ENCODE measurements at regions not wholly inside any gene's neighbourhood (a gene's known extent, or its start where the extent isn't known, plus 50 kb on each side); places are given as distances from the start of the nearest gene placed in this dataset.
A peak's percentile ranks its signal among the peaks of the same experiment; 100 is the strongest.

DNA sequence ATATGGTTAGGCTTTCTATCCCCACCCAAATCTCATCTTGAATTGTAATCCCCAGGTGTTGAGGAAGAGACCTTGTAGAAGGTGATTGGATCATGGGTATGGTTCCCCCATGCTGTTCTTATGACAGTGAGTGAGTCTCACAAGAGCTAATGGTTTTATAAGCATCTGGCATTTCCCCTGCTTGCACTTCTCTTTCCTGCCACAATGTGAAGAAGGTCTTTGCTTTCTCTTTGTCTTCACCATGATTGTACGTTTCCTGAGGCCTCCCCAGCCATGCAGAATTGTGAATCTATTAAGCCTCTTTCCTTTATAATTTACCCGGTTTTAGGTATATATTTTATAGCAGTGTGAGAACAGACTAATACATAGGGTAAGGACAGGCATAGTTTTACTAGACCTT lies 334.5 kb downstream of the TLR4 start:
- no peak for DNase-seq (ENCODE audit: low read depth in 2 of 2)

DNA sequence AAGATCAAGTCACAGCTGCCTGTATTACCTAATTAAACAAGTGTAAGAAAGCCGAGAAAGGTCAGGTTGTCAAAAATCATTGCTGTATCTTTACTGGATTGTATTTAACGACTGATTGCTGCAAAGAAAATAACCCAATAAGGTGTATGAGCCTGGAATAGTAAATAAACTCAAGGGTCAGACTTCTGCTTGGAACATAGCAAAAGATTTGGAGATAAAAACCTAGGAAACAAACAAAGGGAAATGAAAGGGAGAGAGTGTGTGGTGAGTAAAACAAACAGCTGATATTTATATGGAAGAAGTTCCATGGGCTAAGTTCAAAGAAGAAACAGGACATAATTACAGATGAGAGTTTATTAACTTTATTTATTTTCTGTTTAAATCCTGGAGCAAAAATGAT lies 354.0 kb downstream of the TLR4 start:
- no peak for DNase-seq (ENCODE audit: low read depth in 2 of 2)

DNA sequence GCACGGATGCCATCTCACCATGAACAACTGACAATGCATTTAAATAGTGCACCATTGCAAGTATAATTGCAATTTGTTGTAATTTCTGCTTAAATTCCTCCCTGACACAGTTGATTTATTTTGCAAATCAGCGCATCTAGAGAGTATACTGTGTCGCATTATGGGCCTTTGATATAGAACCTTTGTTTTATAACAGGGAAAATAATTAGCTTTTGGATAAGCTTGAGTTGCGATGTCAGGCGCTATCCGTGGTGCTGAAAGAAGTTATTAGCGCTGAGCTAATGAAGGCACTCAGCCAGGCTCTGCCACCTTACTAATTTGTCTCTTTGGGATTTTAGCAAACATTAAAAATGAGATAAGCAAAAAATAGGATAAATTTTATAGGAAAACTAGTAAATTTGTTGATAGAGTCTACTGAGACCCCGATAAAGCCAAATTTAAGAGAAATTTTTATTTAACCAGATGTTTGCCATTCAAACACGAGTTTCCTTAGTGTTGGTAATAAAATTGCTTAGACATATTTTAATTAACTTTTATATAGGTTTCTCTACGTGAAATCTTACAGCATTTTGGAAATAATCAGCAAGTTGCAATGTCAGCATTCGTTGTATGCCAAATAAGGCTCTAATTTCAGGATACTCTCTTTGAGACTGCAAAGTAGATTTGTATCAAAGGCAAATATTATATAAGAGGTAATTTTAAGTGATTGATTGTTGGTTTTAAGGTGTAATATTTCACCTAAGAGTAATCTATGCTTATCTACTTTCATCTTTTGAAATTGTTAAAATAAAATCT lies 355.5 kb downstream of the TLR4 start:
- DNase-seq (ENCODE audit: low read depth in 2 of 2) = peak; percentile 41 to 56

DNA sequence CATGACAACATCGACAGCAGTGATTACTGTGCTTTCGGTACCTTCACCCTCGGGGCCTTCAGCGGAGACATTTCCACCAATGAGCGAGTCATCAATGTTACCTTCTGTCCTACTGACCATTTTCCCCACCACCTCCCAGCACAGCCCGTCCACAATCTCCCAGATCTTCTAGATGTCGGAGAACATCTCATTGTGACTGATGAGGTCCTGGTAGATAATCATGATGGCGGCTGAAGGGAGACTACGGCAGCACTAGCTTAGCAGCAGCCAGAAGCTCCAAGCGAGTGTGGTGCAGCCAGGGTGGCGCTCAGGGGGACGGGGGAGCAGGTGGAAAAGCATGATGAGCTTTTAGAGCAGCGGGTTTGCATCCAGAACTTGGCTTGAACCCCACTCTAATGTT lies 379.0 kb downstream of the TLR4 start:
- no peak for DNase-seq (ENCODE audit: low read depth in 2 of 2)

DNA sequence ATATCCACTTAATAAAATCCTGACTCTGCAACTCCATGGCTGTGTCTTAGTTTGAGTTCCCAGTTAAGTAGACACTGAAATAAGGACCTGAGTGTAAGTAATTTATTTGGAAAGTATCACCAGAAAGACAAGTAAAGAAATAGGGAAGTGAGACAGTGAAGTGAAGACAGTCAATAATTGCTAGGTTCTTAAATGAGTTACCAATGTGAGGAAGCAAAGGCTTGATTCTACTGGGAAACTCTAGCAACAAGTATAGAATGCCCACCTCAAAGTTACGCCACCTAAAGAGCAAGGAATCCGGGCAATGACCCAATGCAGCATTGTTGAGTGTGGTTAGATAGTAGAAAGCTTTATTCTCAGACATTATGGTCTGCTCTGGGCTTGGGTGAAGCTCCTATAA lies 383.9 kb downstream of the TLR4 start:
- DNase-seq (ENCODE audit: low read depth in 2 of 2) = no peak

DNA sequence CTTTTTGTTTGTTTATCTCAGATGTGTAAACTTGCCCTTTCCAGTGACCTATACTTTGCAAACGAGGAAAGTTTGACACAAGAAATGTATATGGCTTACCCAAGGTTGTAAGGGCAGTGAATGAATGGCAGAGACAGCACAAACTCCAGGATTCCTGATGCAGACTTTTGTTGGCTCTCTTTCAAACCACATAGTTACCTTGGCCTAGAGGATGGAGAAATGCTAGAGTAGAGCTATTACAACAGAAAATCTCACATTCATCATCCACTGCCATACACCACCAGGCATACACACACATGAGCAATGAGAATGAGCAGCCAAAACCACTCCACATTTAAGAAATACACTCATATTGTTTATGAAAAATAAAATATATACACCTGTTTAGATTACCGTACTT lies 387.0 kb downstream of the TLR4 start:
- DNase-seq (ENCODE audit: low read depth in 2 of 2) = no peak

DNA sequence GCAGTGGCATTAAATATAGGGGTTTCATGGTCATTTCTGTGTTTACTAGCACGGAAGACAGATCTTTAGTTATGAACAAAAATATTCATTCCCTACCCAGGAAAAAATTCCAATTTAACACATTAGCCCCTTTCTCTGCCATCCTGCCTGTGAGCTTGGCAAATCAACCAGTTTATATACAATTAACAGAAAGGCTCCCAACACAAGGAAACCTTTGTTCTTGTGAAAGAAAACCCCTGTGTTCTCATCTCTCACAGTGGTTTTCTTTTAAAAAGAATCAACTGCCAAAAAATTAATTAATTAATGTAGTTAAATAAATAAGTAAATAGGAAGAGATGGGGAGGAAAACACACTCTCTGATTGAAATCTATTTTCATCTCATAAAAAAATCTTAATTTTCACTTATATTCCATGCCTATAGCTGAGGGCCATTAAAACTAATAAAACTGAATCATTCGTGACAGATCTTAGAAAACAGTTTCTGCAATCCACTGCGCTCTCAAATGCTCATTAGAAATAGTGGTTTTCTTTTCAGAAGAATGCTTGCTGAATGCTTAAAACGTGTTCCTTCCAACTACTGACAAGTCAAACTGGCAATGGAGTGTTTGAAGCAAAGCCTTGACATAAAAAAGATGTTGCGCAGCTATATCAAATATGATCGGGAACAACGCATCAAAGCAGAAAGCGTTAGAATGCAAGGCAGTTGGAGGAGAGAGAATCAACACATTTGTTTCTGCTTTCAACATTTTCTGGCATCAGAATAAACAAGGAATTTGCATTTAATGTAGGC lies 387.7 kb downstream of the TLR4 start:
- no peak for DNase-seq (ENCODE audit: low read depth in 2 of 2)

DNA sequence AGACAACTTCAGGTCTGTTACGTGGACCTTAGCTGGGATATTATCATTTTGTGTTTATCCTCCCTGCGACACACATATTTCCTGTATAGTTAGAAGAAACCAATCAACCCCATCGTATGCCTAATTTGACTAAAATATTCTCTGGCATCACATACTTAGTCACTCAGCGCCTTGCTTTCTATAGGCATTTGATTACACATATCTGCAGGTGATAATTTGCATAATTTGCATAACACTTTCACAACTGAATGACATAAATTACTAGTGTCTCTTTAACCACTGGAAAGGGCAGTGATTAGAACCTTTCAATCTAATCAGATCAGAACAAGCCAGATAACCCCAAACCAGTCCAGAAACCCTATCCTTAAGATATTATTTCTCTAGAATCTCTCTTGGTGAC lies 390.2 kb downstream of the TLR4 start:
- no peak for DNase-seq (ENCODE audit: low read depth in 2 of 2)

DNA sequence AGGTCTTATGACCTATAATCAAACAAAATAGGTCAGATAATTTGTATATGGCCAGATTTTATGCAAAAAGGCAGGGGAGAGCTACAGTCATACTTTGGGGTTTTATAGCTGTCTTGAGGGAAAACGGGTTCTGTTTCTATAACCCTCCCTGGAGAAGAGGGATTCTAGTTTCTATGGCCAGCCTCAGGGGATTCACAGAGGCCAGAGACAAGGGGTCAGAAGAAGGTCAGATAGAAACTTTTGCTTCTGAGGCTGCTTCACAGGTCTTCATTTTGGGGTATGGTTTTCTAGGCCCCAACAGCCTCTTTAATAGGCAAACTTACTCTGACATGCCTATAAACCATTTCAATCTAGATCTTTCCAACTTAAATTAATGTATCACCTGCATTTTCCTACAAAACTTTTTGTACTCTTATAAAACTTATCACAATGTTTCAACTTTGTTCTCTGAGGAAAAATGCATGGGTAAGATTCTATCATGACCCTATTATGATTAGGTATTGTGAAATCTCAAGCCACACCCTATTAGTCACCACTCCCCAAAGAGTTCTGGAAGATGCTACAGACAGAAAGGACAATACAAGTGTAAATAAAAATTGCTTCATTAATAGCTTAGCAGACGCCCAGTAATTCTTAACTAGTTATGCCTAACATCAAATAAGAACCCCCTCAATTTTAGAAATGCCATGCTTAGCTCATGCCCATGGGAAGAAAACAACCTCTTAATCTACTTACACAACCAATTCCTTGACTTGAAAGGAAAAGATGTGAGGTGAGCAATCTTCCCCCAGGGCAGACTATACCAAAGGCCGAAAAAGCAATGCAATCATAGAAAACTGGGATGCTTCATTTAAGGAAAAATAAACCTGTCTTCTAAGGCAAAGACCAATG lies 396.6 kb downstream of the TLR4 start:
- no peak for DNase-seq (ENCODE audit: low read depth in 2 of 2)

DNA sequence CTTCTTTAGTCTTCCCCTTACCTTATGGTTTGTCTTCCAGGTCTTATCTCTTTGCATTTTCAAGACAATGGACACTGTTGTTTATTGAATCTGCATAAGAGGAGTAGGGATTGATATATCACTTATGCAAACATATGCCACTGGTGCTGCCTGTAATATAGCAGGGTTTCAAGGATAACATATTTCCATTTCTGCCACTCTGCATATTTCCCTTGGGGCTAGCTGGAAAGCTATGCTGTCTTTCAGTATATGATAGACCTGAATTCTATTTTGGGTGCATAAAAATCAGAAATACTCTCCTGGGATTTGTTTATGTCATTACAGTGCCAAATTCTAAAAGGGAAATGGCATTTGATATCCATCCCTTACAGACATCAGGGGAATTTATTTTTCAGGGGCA lies 400.2 kb downstream of the TLR4 start:
- no peak for DNase-seq (ENCODE audit: low read depth in 2 of 2)

DNA sequence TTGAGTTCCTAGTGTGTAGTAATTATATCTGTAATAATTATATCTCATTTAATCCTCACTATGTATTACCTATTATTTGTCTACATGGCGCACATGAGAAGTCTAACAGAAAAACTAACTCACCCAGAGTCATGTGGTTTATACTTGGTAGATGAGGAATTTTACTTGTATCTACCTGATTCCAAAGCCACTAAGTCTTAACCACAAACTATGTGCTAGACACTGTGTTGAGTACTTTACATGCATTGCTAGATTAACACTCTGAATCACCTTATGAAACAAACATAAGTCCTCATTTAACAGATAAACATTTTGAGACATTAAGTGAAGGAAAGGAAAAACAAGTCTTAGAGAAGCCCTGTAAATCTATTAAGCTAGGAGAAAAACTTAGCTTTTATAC lies 404.8 kb downstream of the TLR4 start:
- DNase-seq (ENCODE audit: low read depth in 2 of 2) = no peak

DNA sequence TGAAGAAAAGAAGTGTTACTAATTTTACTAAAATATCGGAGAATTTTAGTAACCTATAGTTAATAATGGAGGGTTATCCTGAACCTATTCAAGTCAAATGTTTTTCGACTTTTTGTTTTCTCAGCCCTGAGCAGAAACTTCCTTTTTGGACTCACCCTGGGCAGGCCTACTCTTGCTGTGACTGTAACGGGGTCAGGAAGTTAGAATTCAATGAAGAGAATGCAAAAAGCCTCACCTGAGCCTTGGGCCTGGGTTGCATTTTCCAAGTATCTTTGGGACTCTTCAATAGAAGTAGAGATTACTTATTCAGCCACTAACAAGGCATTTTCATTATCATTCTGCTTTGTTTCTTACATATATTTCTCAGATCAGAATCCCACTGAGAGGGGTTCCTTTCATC lies 405.3 kb downstream of the TLR4 start:
- no peak for DNase-seq (ENCODE audit: low read depth in 2 of 2)

DNA sequence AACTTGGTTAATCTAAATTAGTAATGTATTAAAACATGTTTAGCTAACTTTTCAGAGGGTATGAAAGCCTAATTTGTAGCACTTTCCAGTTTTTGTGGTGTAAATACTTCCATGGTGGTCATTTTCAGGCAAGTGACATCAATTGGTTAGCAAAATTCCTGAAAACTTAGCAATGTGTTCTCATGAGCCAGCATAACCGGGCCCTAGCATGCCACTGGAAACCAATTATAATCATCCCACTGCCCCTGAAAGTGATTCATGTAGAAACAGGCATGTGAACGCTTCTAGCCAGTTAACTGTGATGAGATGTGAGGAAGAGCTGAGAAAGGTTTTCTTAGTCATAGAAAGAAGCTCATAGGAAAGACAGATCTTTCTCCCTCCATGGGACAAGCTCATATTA lies 417.2 kb downstream of the TLR4 start:
- DNase-seq (ENCODE audit: low read depth in 2 of 2) = no peak

DNA sequence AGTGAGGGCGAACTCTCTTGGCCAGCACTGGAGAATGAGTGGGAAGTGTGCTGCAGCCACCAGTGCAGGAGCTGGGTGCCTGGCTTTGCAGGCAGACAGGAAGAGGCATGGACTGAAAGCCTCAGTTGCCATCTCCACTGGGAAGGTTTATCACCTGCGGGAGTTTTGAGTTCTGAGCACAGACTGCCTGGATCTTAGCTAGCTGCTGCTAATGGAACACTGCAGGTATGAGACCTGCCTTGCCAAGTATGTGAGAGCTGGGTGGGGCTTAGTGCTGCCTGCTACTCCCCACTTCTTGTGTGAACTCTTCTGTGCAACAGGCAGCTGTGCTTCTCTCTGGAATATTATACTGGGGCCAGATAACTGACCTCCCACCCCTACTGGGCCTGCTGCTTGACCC lies 424.1 kb downstream of the TLR4 start:
- DNase-seq (ENCODE audit: low read depth in 2 of 2) = no peak

DNA sequence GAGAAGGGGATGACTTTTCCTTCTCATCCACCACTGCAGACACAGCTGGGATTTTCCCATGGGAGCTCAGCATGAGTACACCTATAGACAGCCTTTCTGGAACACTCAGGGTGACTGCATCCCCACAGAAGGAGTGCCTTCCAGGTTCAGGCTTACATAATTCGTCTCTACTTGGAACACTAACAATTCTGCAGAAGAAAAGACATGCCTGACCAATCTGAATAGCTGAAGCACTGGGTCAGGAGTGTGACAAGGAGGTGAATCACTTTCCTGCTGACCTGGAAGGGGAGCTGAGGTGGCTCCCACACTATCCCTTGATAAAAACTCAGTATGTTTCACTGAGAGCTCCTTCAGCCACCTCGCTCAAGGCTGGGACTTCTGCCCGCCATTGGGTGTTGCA lies 425.3 kb downstream of the TLR4 start:
- no peak for DNase-seq (ENCODE audit: low read depth in 2 of 2)

DNA sequence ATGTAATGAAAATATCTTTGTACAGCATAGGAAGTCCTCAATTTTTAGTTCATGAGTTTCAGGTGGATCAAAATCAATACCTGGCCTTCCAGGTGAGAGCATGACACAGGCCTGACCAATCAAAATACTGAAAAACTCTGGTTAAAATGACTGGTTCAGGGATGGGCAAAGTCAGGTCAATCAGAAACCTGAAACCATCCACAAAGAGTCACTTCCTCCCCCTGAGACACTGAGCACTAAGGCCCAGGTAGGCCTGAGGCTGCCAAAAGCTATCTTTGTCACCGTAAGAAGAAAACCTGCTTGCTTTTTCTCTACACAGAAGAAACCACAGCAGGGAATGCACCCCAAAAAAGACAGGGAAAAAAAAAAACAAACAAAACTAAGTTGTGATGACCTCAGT lies 444.8 kb downstream of the TLR4 start:
- DNase-seq (ENCODE audit: low read depth in 2 of 2) = no peak

DNA sequence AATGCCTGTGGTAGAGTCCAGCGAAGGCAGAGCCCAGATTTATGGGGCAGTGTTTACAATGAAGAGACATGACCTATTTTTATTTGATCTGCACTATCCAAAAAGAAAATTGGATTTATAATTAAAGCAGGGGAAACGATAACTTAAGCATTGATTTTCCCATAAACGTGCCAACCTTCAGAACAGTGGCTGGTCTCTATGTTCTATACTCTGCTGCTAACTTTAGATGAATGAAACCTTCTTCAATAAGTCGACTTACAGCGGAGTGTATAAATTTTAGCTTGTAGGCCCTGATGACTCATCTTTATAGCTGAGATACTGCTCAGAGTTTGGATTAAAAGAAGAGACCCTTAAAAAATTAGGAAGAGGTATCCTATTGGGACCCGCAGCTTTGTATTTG lies 452.6 kb downstream of the TLR4 start:
- DNase-seq (ENCODE audit: low read depth in 2 of 2) = no peak

DNA sequence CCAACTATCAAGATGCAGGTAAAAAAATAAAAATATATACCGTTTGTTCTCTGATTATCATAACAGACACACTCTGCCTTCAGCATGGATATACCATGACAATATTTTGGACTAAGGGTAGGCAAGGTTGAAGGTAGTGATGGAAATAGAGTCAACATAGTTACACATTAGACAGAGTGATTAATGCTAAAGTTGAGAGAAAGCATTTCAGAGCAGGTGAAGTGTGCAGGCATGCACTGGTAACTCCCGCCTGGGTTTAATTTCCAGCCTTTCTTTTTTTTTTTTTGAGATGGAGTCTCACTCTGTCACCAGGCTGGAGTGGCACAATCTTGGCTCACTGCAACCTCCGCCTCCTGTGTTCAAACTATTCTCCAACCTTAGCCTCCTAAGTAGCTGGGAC lies 458.5 kb downstream of the TLR4 start:
- DNase-seq (ENCODE audit: low read depth in 2 of 2) = no peak

DNA sequence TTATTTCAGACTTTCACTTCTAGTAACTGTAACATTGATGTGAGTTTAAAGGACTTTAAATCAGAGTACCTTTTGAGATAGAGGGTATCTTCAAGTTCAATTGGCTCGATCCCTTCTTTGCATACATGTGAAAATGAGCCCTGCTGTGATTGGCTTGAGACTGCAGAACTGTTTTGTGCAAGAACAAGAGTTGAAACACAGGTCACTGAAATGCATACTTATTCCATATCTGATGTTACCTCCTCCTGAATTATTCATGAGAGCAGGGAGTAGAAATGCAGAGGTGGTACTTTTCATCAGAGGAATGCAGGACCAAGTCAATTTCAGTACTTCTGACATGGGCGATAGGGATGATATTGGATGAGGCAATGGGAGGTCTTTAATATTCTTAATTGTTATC lies 459.5 kb downstream of the TLR4 start:
- no peak for DNase-seq (ENCODE audit: low read depth in 2 of 2)

DNA sequence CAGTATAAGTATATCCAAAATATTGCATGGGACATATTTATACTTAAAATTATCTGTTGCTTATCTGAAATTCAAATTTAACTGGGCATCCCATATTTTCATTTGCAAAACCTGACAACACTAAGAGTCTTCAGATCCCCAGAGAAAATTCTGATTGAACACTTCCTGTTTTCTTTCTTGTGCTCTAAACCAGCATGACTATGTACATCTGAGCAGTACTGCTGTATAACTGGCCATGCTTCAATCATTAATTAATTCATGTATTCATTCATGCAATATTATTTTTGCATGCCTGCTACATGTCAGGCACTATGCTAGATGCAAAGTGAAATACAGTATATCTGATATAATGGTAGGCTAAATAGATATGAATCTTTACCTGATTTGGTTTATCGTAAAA lies 461.2 kb downstream of the TLR4 start:
- DNase-seq (ENCODE audit: low read depth in 2 of 2) = no peak

DNA sequence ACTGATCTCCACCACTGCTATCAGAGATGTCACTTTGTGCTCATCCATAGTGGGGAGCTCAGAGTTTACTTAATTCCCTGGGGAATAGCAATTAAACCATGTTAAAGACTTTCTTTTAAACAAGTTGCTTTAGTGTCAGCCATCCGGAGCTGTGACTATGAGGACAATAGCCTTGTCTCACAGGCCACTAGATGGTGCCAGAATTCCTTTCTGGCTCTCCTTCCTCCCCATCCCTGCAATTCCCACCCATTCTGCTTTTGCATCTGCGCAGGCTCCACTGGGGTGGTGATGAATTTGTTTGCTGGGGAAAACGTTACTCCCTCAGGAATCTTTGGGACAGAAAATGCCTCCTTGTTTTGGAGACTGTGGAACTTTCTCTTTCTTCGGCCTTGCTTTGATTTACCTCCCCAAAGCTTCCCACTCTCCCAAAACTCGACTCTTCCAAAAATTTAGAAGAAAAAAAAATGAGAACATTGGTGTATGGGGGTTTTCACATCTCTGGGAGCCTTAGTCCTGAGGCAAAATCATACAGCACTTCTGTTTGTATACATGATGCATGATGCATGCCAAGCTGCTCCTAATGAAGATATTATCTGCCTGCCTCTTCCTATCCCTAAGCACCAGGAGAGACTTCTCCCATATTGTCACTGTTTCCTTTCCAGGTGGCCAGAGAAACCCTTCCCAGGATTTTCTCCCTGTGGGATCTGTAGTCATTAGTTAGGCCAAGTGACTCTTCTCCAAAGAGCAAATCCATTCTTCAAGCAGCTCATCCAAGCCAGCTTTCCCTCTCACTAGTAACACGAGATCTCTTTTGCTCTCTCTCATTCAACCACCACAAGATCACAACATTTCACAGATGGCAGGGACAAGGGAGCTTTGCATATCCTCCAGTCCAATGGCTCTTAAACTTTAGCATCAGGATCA lies 466.1 kb downstream of the TLR4 start:
- DNase-seq (ENCODE audit: low read depth in 2 of 2) = peak; percentile 50 to 72
